ENCODE measurements at regions not wholly inside any gene's neighbourhood (a gene's known extent, or its start where the extent isn't known, plus 50 kb on each side); places are given as distances from the start of the nearest gene placed in this dataset.
A peak's percentile ranks its signal among the peaks of the same experiment; 100 is the strongest.

DNA sequence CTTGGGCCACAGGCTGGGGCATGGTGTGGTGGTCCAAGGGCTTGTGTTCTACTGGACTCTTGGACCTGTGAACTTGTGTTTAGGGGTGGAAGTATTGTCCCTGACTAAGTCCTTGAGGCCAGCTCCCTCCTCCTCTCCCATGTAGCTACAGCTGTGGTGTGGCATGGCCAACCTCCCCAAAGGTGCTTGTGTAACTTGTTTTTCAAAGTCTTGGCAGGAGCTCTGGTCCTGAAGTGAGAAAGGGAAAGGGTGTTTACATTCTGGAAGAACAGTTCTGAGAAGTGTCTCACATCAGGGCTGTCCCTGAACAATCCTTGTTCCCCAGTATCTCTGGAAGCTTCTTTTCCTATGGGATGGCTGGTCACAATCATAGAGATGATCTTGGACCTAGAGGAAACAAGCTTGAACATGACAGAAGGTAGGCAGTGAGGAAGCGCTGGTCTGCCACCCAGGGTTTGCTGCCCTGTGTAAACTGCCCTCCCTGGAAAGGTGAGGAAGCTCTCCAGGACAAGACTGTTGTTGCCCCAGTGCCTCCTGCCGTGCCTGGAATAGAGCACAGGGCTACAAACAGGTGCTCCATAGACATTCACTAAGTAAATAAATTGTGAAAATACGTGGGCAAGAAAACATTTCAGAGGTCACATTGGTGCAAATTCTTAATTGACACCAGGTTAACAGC lies 64.6 kb upstream of the KLF9 start:
- no peaks in the 10 kb centered on the region for H3K27me3 Mint-ChIP-seq (ENCODE audit: insufficient read depth, low read depth, poor library complexity)
- Histone ChIP-seq H3K27me3 (ENCODE audit: insufficient read depth) (no peaks in the 10 kb centered on the region), H3K4me2 (peak overlapping the region; percentile 37; the same call in 1 of the 2 replicates), H4K20me1 (replicated peaks; ENCODE audit: insufficient read depth) (no peaks in the 10 kb centered on the region), H3K36me3 (ENCODE audit: insufficient read depth) (no peaks in the 10 kb centered on the region), H3F3A (replicated peaks; ENCODE audit: low read depth) (no peaks in the 10 kb centered on the region), H2AFZ (peak overlapping the region; percentile 89), H3K4me3 (no peak overlapping the region), H3K4me1 (ENCODE audit: insufficient read depth) (peaks cover 17% of the 10 kb centered on the region), H3K9me2 (ENCODE audit: insufficient read depth) (0 out of 2 replicates have a peak, but pooled peaks cover 2% of the 10 kb centered on the region), H3K27ac (ENCODE audit: low read depth) (no peak overlapping the region), H3K79me2 (replicated peaks; ENCODE audit: insufficient read depth) (no peaks in the 10 kb centered on the region)
- H3K9me3 Mint-ChIP-seq, result no peaks in the 10 kb centered on the region
- no peaks in the 10 kb centered on the region for H3K36me3 Mint-ChIP-seq (ENCODE audit: low read depth)
- H3K4me3 Mint-ChIP-seq, result no peak overlapping the region
- H3K27ac Mint-ChIP-seq, result no peak overlapping the region
- peaks cover 23% of the 10 kb centered on the region for H3K4me1 Mint-ChIP-seq
- TF ChIP-seq NANOG (IDR thresholded peaks at IDR 0.05; ENCODE audit: borderline replicate concordance) (no peak), ZNF114 (CRISPR knock-in tag; IDR thresholded peaks at IDR 0.05) (no peak)
- ATAC-seq, result peak; percentile 36
- no peak for DNase-seq (ENCODE audit: low spot score)

DNA sequence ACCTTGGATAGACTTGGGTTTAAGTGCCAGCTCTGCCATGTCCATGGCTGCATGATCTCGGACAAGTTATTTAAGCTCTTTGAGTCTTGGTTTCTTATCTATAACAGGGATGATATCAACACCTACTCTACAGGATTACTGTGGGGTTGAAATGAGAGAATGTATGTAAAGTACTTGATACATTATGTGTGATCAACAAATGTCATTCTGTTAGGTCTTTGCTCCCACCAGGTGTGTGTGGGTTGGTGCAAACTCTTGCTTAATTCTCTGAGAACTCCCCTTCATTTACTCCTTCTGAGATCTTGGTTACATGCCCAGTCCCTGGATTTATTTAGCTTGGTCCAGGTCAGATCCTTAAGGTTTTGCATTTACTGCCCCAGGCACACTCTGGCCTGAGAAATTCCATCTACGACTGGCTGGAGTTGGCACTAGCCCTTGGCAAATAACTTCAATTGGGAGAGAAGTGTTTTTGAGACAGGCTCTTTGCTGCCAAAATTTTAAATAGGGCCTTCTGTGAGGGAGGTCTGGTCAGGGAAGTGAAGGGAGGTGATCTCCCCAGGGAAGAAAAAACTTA lies 63.5 kb upstream of the KLF9 start:
- DNase-seq (ENCODE audit: low spot score), result no peak
- Histone ChIP-seq H3K9me2 (ENCODE audit: insufficient read depth) (0 out of 2 replicates have a peak, but pooled peaks cover 1% of the 10 kb centered on the region), H3K4me3 (no peak overlapping the region), H3K79me2 (replicated peaks; ENCODE audit: insufficient read depth) (no peaks in the 10 kb centered on the region), H3K27ac (ENCODE audit: low read depth) (no peak overlapping the region), H4K20me1 (replicated peaks; ENCODE audit: insufficient read depth) (no peaks in the 10 kb centered on the region), H3K4me1 (ENCODE audit: insufficient read depth) (peaks cover 17% of the 10 kb centered on the region), H3K27me3 (ENCODE audit: insufficient read depth) (no peaks in the 10 kb centered on the region), H3F3A (replicated peaks; ENCODE audit: low read depth) (no peaks in the 10 kb centered on the region), H2AFZ (no peak overlapping the region), H3K36me3 (ENCODE audit: insufficient read depth) (no peaks in the 10 kb centered on the region), H3K4me2 (no peak overlapping the region)
- no peak for ATAC-seq
- Mint-ChIP-seq H3K4me1 (peaks cover 23% of the 10 kb centered on the region), H3K4me3 (no peak overlapping the region), H3K27me3 (ENCODE audit: insufficient read depth, low read depth, poor library complexity) (no peaks in the 10 kb centered on the region), H3K27ac (no peak overlapping the region), H3K9me3 (no peaks in the 10 kb centered on the region), H3K36me3 (ENCODE audit: low read depth) (no peaks in the 10 kb centered on the region)
- TF ChIP-seq POLR2AphosphoS5 (IDR thresholded peaks at IDR 0.05; ENCODE audit: low read depth) (no peak), CREB1 (CRISPR knock-in tag; IDR thresholded peaks at IDR 0.05; ENCODE audit: low read depth) (no peak), ZNF331 (CRISPR knock-in tag; IDR thresholded peaks at IDR 0.05; ENCODE audit: low read depth) (no peak), EZH2phosphoT487 (IDR thresholded peaks at IDR 0.05; ENCODE audit: unreplicated experiment) (no peak), STAT1 (IDR thresholded peaks at IDR 0.05; ENCODE audit: unreplicated experiment) (no peak), JUNB (IDR thresholded peaks at IDR 0.05; ENCODE audit: unreplicated experiment) (no peak), NANOG (IDR thresholded peaks at IDR 0.05; ENCODE audit: borderline replicate concordance) (no peak), ZNF114 (CRISPR knock-in tag; IDR thresholded peaks at IDR 0.05) (no peak), EZH2 (IDR thresholded peaks at IDR 0.05; ENCODE audit: low read depth, unreplicated experiment) (no peak)
- TF ChIP-seq, protein P1, sequence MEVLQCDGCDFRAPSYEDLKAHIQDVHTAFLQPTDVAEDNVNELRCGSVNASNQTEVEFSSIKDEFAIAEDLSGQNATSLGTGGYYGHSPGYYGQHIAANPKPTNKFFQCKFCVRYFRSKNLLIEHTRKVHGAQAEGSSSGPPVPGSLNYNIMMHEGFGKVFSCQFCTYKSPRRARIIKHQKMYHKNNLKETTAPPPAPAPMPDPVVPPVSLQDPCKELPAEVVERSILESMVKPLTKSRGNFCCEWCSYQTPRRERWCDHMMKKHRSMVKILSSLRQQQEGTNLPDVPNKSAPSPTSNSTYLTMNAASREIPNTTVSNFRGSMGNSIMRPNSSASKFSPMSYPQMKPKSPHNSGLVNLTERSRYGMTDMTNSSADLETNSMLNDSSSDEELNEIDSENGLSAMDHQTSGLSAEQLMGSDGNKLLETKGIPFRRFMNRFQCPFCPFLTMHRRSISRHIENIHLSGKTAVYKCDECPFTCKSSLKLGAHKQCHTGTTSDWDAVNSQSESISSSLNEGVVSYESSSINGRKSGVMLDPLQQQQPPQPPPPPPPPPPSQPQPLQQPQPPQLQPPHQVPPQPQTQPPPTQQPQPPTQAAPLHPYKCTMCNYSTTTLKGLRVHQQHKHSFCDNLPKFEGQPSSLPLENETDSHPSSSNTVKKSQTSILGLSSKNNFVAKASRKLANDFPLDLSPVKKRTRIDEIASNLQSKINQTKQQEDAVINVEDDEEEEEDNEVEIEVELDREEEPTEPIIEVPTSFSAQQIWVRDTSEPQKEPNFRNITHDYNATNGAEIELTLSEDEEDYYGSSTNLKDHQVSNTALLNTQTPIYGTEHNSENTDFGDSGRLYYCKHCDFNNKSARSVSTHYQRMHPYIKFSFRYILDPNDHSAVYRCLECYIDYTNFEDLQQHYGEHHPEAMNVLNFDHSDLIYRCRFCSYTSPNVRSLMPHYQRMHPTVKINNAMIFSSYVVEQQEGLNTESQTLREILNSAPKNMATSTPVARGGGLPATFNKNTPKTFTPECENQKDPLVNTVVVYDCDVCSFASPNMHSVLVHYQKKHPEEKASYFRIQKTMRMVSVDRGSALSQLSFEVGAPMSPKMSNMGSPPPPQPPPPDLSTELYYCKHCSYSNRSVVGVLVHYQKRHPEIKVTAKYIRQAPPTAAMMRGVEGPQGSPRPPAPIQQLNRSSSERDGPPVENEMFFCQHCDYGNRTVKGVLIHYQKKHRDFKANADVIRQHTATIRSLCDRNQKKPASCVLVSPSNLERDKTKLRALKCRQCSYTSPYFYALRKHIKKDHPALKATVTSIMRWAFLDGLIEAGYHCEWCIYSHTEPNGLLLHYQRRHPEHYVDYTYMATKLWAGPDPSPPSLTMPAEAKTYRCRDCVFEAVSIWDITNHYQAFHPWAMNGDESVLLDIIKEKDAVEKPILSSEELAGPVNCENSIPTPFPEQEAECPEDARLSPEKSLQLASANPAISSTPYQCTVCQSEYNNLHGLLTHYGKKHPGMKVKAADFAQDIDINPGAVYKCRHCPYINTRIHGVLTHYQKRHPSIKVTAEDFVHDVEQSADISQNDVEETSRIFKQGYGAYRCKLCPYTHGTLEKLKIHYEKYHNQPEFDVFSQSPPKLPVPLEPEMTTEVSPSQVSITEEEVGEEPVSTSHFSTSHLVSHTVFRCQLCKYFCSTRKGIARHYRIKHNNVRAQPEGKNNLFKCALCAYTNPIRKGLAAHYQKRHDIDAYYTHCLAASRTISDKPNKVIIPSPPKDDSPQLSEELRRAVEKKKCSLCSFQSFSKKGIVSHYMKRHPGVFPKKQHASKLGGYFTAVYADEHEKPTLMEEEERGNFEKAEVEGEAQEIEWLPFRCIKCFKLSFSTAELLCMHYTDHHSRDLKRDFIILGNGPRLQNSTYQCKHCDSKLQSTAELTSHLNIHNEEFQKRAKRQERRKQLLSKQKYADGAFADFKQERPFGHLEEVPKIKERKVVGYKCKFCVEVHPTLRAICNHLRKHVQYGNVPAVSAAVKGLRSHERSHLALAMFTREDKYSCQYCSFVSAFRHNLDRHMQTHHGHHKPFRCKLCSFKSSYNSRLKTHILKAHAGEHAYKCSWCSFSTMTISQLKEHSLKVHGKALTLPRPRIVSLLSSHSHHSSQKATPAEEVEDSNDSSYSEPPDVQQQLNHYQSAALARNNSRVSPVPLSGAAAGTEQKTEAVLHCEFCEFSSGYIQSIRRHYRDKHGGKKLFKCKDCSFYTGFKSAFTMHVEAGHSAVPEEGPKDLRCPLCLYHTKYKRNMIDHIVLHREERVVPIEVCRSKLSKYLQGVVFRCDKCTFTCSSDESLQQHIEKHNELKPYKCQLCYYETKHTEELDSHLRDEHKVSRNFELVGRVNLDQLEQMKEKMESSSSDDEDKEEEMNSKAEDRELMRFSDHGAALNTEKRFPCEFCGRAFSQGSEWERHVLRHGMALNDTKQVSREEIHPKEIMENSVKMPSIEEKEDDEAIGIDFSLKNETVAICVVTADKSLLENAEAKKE (CRISPR knock-in tag; IDR thresholded peaks at IDR 0.05), result no peak
- TF ChIP-seq, protein P2, sequence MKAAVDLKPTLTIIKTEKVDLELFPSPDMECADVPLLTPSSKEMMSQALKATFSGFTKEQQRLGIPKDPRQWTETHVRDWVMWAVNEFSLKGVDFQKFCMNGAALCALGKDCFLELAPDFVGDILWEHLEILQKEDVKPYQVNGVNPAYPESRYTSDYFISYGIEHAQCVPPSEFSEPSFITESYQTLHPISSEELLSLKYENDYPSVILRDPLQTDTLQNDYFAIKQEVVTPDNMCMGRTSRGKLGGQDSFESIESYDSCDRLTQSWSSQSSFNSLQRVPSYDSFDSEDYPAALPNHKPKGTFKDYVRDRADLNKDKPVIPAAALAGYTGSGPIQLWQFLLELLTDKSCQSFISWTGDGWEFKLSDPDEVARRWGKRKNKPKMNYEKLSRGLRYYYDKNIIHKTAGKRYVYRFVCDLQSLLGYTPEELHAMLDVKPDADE (IDR thresholded peaks at IDR 0.05), result no peak
- TF ChIP-seq, protein P3, sequence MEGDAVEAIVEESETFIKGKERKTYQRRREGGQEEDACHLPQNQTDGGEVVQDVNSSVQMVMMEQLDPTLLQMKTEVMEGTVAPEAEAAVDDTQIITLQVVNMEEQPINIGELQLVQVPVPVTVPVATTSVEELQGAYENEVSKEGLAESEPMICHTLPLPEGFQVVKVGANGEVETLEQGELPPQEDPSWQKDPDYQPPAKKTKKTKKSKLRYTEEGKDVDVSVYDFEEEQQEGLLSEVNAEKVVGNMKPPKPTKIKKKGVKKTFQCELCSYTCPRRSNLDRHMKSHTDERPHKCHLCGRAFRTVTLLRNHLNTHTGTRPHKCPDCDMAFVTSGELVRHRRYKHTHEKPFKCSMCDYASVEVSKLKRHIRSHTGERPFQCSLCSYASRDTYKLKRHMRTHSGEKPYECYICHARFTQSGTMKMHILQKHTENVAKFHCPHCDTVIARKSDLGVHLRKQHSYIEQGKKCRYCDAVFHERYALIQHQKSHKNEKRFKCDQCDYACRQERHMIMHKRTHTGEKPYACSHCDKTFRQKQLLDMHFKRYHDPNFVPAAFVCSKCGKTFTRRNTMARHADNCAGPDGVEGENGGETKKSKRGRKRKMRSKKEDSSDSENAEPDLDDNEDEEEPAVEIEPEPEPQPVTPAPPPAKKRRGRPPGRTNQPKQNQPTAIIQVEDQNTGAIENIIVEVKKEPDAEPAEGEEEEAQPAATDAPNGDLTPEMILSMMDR (conservative IDR thresholded peaks at IDR 0.05; ENCODE audit: low read depth in 2 of 2), result no peak
